Fibroblast of the aortic adventitia (primary cell): ENCODE measurements at regions not wholly inside any gene's neighbourhood (a gene's known extent, or its start where the extent isn't known, plus 50 kb on each side); places are given as distances from the start of the nearest gene placed in this dataset.
"Not testable (repeated sequence)": the region's sequence is repeated elsewhere in the genome, so short reads cannot be mapped to it uniquely, and the experiment has no call there.

ENCODE experiments used
- DNase-seq: peaks from one replicate; pipeline ENCODE4 v3.0.0-alpha.2; 2010; ENCODE audit warnings: low read depth
- H3K4me3 ChIP-seq: 2 replicates; pipeline ENCODE4 v1.5.1; 2011; ENCODE audit warnings: low read depth, mild to moderate bottlenecking, control low read depth, low read length, moderate library complexity
- TF ChIP-seq, protein P1 (sequence below): IDR thresholded peaks from 2 replicates; pipeline ENCODE4 v1.5.1; 2011; ENCODE audit warnings: mild to moderate bottlenecking, low read length, control low read depth, inconsistent platforms; ENCODE audit not compliant: insufficient read depth

DNA sequence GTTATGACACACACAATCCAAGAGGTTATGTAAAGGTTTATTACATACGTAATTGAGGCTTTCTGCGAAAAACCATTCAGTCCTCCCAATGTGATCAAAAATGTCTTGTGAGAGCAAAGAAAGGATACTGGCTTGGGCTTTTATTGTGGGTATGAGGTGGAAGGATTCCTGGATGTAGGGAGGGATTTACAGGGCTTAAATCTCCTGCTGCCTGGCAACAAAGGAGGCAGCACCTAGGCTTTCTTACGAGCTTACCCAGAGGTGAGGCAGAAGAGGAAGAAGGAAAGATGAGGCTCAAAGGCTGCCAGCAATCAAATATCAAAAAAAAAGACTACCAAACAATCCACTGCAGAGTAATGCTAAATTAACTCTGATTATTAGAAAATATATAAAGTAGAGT is 1149.5 kb upstream of the POT1 start:
- no peak for DNase-seq
- H3K4me3 ChIP-seq, result no peak overlapping the region
- TF ChIP-seq, protein P1, sequence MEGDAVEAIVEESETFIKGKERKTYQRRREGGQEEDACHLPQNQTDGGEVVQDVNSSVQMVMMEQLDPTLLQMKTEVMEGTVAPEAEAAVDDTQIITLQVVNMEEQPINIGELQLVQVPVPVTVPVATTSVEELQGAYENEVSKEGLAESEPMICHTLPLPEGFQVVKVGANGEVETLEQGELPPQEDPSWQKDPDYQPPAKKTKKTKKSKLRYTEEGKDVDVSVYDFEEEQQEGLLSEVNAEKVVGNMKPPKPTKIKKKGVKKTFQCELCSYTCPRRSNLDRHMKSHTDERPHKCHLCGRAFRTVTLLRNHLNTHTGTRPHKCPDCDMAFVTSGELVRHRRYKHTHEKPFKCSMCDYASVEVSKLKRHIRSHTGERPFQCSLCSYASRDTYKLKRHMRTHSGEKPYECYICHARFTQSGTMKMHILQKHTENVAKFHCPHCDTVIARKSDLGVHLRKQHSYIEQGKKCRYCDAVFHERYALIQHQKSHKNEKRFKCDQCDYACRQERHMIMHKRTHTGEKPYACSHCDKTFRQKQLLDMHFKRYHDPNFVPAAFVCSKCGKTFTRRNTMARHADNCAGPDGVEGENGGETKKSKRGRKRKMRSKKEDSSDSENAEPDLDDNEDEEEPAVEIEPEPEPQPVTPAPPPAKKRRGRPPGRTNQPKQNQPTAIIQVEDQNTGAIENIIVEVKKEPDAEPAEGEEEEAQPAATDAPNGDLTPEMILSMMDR, result no peak

DNA sequence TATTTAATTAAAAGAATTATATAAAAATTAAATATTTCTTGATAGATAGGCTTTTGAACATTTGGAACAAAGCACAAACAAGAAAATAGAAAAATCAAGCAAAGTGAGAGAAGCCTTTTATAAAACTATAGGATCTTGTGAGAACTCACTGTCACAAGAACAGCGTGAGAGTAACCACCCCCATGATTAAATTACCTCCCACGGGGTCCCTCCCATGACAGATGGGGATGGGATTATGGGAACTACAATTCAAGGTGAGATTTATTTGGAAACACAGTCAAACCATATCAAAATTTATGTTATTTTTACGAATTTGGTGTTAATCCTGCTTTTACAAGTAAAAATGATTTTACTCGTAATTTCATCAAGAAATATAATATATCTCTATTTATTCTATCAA is 1136.1 kb upstream of the POT1 start:
- no peak overlapping the region for H3K4me3 ChIP-seq
- DNase-seq, result no peak
- TF ChIP-seq, protein P1, result no peak

DNA sequence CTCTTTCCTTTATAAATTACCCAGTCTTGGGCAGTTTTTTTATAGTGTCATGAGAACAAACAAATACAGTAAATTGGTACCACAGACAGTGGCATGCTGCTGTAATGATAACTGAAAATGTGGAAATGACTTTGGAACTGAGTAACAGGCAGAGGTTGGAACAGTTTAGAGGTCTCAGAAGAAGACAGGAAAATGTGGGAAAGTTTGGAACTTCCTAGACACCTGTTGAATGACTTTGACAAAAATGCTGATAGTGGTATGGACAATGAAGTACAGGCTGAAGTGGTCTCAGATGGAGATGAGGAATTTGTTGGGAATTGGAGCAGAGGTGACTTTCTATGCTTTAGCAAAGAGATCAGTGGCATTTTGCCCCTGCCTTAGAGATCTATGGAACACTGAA is 1128.4 kb upstream of the POT1 start:
- no peak overlapping the region for H3K4me3 ChIP-seq
- TF ChIP-seq, protein P1, result no peak
- no peak for DNase-seq

DNA sequence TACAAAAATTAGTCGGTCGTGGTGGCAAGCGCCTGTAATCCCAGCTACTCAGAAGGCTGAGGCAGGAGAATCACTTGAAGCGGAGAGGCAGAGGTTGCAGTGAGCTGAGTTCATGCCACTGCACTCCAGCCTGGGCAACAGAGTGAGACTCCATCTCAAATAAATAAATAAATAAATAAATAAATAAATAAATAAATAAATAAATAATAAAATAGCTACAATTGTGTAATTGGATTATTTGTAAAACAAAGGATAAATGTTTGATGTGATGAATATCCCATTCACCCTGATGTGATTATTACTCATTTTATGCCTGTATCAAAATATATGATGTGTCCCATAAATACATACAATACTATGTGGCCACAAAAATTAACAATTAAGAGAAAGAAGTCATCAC is 1127.0 kb upstream of the POT1 start:
- not testable (repeated sequence) for DNase-seq, H3K4me3 ChIP-seq

DNA sequence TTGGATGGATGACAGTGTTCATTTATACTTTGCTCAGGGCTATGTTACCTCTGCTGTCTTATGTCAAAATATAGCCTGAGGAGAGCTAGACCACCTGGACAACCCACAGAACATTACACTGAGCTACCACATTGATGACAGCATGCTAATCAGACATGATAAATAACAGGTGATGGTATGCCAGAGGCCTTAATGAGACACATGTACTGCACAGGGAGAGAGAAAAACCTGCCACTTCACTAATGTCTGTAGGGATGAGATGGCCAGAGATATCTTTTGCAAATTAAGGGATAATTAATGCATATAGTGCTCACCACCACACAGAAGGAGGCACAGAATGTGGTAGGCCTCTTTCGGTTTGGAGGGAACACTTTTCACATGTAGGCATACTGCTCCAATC is 1122.6 kb upstream of the POT1 start:
- H3K4me3 ChIP-seq, result no peak overlapping the region
- TF ChIP-seq, protein P1, result no peak
- no peak for DNase-seq

DNA sequence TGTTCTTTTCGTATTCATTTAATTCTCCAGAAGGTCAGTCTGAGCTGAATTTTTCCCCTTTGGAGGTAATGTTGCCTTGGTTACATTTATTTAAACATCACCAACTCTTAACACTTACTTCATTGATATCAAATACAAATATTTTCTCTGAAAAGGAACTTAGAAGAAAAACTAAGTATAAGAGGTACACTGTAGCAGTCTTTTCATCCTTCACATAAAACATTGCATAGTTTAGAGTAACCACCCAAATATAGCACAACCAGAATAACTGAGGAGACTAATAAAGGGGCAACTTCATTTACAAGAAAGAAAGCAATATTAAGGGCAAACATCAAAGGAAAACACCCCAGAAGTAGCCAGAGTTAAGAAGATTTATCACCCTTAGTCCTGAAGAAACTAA is 1115.0 kb upstream of the POT1 start:
- TF ChIP-seq, protein P1, result no peak
- no peak overlapping the region for H3K4me3 ChIP-seq
- no peak for DNase-seq

DNA sequence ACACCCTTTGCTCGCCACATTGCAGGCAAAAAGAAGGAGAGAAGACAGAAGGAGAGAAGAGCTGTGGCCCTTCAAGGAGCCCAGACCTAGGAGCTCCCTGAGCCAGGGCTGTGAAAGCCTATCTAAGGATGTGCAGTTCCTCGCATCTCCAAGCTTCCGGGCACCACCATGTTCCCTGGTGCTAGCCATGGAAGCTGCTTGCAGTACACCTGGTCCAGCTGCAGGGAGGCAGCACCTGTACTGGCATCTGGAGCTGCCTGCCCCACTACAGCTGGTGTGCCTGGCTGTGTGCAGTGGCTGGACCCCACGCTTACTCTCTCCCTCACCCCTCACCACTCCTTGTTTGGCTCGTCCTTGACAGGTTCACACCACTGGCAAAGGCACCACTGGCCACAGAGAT is 1111.8 kb upstream of the POT1 start:
- H3K4me3 ChIP-seq, result no peak overlapping the region
- TF ChIP-seq, protein P1, result no peak
- no peak for DNase-seq
